ENCODE measurements at regions not wholly inside any gene's neighbourhood (a gene's known extent, or its start where the extent isn't known, plus 50 kb on each side); places are given as distances from the start of the nearest gene placed in this dataset.
"Not testable (repeated sequence)": the region's sequence is repeated elsewhere in the genome, so short reads cannot be mapped to it uniquely, and the experiment has no call there.

GRCh38 chr4:106527316-106527715, 158.7 kb upstream of the GIMD1 start:
- no peak for TF ChIP-seq CTCF (conservative IDR thresholded peaks at IDR 0.05)
- DNase-seq: no peak
- no peak overlapping the region for H3K4me2 ChIP-seq (ENCODE audit: insufficient read depth, insufficient read length, low read length)
- no peaks in the 10 kb centered on the region for H3K4me1 Mint-ChIP-seq
- H2BK20ac ChIP-seq (ENCODE audit: low read depth, low read length, poor library complexity, severe bottlenecking): no peak overlapping the region
- no CpG with 5 or more reads among the region's 2 CpGs for WGBS (ENCODE audit: extremely low coverage, insufficient read length, low lambda C conversion rate)
- H2AK5ac ChIP-seq (ENCODE audit: insufficient read length, low read length): no peak overlapping the region
- H3K4ac ChIP-seq (ENCODE audit: low read depth, low read length): no peak overlapping the region
- no peak overlapping the region for H3K27ac Mint-ChIP-seq
- no peak overlapping the region for H4K91ac ChIP-seq (ENCODE audit: insufficient read length, low read depth, low read length)
- peaks cover 0 to 2% (median 0%) of the 10 kb centered on the region in 3 experiments; a peak in 1 of 7 replicates for H3K36me3 Mint-ChIP-seq (ENCODE audit: insufficient read depth in 1 of 3, low read depth in 3 of 3)
- no peak overlapping the region for H3K27ac ChIP-seq (ENCODE audit: insufficient read length, low read depth, low read length)
- no peaks in the 10 kb centered on the region for H3K79me1 ChIP-seq (ENCODE audit: insufficient read depth, low read depth, low read length, poor library complexity, severe bottlenecking)
- no peaks in the 10 kb centered on the region for H3K4me1 ChIP-seq (ENCODE audit: insufficient read depth, low read length)
- no peak overlapping the region for H3K23ac ChIP-seq (ENCODE audit: insufficient read length, low read depth, low read length)
- no peaks in the 10 kb centered on the region for H3K79me2 ChIP-seq (ENCODE audit: insufficient read depth, low read length)
- no peaks in the 10 kb centered on the region; a peak in 1 of 5 replicates for H3K9me3 Mint-ChIP-seq
- no peaks in the 10 kb centered on the region for H4K20me1 ChIP-seq (ENCODE audit: control insufficient read depth, insufficient read depth, insufficient read length)
- no peak overlapping the region for H2AFZ ChIP-seq (ENCODE audit: low read length)
- no peaks in the 10 kb centered on the region for H3K9me3 ChIP-seq (ENCODE audit: control insufficient read depth, low read depth, low read length)
- H2BK12ac ChIP-seq (ENCODE audit: insufficient read length, low read depth, low read length): no peak overlapping the region
- H3K4me3 Mint-ChIP-seq: no peak overlapping the region
- H3K27me3 Mint-ChIP-seq (ENCODE audit: low read depth): no peaks in the 10 kb centered on the region
- H2BK5ac ChIP-seq (ENCODE audit: insufficient read length, low read length): no peak overlapping the region
- H2BK15ac ChIP-seq (ENCODE audit: low read depth, low read length): no peak overlapping the region
- no peak overlapping the region for H4K8ac ChIP-seq (replicated peaks; ENCODE audit: insufficient read length, low read depth, low read length)
- no peak overlapping the region for H3K56ac ChIP-seq (ENCODE audit: insufficient read length, low read depth, low read length)
- H2BK120ac ChIP-seq (ENCODE audit: low read depth, low read length, poor library complexity, severe bottlenecking): no peak overlapping the region
- no peak overlapping the region for H3T11ph ChIP-seq (ENCODE audit: low read length)
- H3K27me3 ChIP-seq (ENCODE audit: insufficient read depth, low read length): no peaks in the 10 kb centered on the region
- H3K18ac ChIP-seq (ENCODE audit: insufficient read length, low read depth, low read length): no peak overlapping the region
- no peaks in the 10 kb centered on the region for H3K23me2 ChIP-seq (ENCODE audit: insufficient read length, low read depth, low read length, poor library complexity, severe bottlenecking)
- H3K14ac ChIP-seq (ENCODE audit: insufficient read depth, low read length): no peak overlapping the region
- no peak overlapping the region for H3K9ac ChIP-seq (ENCODE audit: extremely low read depth, insufficient read length, low read length)
- H4K5ac ChIP-seq (ENCODE audit: insufficient read length, low read depth, low read length): no peak overlapping the region

- H3K36me3 Mint-ChIP-seq (ENCODE audit: insufficient read depth in 1 of 3, low read depth in 3 of 3); H3K23ac ChIP-seq (ENCODE audit: insufficient read length, low read depth, low read length); H2BK15ac ChIP-seq (ENCODE audit: low read depth, low read length); H3K9ac ChIP-seq (ENCODE audit: extremely low read depth, insufficient read length, low read length); H3K4me1 Mint-ChIP-seq; H3K27me3 ChIP-seq (ENCODE audit: insufficient read depth, low read length); H4K8ac ChIP-seq (replicated peaks; ENCODE audit: insufficient read length, low read depth, low read length); H3K56ac ChIP-seq (ENCODE audit: insufficient read length, low read depth, low read length); H3K4me1 ChIP-seq (ENCODE audit: insufficient read depth, low read length); H3K18ac ChIP-seq (ENCODE audit: insufficient read length, low read depth, low read length); H3T11ph ChIP-seq (ENCODE audit: low read length); H4K5ac ChIP-seq (ENCODE audit: insufficient read length, low read depth, low read length); DNase-seq; H3K27ac Mint-ChIP-seq; H3K79me2 ChIP-seq (ENCODE audit: insufficient read depth, low read length); H2BK5ac ChIP-seq (ENCODE audit: insufficient read length, low read length); H2BK12ac ChIP-seq (ENCODE audit: insufficient read length, low read depth, low read length); H3K79me1 ChIP-seq (ENCODE audit: insufficient read depth, low read depth, low read length, poor library complexity, severe bottlenecking); H3K9me3 Mint-ChIP-seq; H3K27me3 Mint-ChIP-seq (ENCODE audit: low read depth); H3K4ac ChIP-seq (ENCODE audit: low read depth, low read length); H3K23me2 ChIP-seq (ENCODE audit: insufficient read length, low read depth, low read length, poor library complexity, severe bottlenecking); H3K9me3 ChIP-seq (ENCODE audit: control insufficient read depth, low read depth, low read length); H4K20me1 ChIP-seq (ENCODE audit: control insufficient read depth, insufficient read depth, insufficient read length); H2BK20ac ChIP-seq (ENCODE audit: low read depth, low read length, poor library complexity, severe bottlenecking); H4K91ac ChIP-seq (ENCODE audit: insufficient read length, low read depth, low read length); H3K14ac ChIP-seq (ENCODE audit: insufficient read depth, low read length); H2AFZ ChIP-seq (ENCODE audit: low read length); H2BK120ac ChIP-seq (ENCODE audit: low read depth, low read length, poor library complexity, severe bottlenecking); H3K27ac ChIP-seq (ENCODE audit: insufficient read length, low read depth, low read length); H2AK5ac ChIP-seq (ENCODE audit: insufficient read length, low read length); H3K4me3 Mint-ChIP-seq; H3K4me2 ChIP-seq (ENCODE audit: insufficient read depth, insufficient read length, low read length): not testable (repeated sequence)
- no CpG with 5 or more reads among the region's 27 CpGs for WGBS (ENCODE audit: extremely low coverage, insufficient read length, low lambda C conversion rate)
Observed at GRCh38 chr4:106525425-106525824, 156.8 kb upstream of the GIMD1 start.

All from H9 (cell line).